Vagina (tissue), 2 donors: ENCODE measurements at regions not wholly inside any gene's neighbourhood (a gene's known extent, or its start where the extent isn't known, plus 50 kb on each side); places are given as distances from the start of the nearest gene placed in this dataset.

Experiments used
- POLR2A ChIP-seq, 2 donors: fragments of 450-650 bp; IDR thresholded peaks; one replicate each; pipeline ENCODE4 v1.6.1; 2017; ENCODE audit warnings: antibody characterized with exemption in 2 of 2, mild to moderate bottlenecking in 2 of 2, moderate library complexity in 2 of 2
- POLR2AphosphoS5 ChIP-seq, 2 donors: sonication (generic); formaldehyde crosslinking; IDR thresholded peaks; one replicate each; pipeline ENCODE4 v1.9.0; 2017; ENCODE audit warnings: antibody characterized with exemption in 2 of 2, mild to moderate bottlenecking in 2 of 2, low read depth in 1 of 2; ENCODE audit not compliant: insufficient read depth in 1 of 2
- TF ChIP-seq, protein P1 (sequence below), 3 experiments: fragments of 450-650 bp in 2 of 3; fragments of 200-600 bp in 1 of 3; sonication (generic) in 1 of 3; IDR thresholded peaks; one replicate each; pipeline ENCODE4 v1.5.1; 2017 to 2019; ENCODE audit warnings: antibody characterized with exemption in 3 of 3, mild to moderate bottlenecking in 2 of 3, moderate library complexity in 2 of 3

DNA sequence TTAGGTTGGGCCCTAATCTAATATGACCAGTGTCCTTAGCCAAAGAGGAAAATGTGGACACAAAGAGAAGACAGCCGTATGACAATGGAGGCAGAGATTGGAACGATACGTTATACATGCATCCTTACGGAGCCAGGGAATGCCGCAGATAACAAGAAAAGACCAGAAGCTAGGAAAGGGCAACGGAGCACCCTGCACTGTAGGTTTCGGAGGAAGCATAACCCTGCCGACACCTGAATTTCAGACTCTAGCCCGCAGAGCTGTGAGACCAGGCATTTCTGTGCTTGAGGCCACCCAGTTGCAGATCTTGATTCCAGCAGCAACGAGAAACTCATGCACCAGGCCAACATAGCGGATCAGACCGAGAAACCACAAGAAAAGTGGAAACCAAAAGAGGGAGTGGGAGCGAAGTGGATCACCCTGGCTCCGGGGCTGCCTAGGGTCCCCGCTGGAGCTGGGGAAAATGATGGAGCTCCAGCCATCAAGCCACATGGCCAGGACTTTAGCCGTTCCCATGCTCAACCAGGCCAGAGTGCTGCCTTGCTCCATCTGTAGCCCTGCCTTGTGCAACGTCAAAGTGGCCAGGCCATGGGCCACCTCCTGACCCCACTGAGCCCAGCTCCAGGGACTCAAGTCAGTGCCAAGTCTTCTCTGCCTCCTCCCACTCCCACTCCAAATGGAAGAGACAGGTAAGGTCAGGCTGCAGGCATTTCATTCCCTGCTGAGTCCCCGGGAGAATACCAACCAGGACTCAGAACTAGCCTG lies 51.7 kb upstream of the RPL38 start:
- TF ChIP-seq, protein P1, sequence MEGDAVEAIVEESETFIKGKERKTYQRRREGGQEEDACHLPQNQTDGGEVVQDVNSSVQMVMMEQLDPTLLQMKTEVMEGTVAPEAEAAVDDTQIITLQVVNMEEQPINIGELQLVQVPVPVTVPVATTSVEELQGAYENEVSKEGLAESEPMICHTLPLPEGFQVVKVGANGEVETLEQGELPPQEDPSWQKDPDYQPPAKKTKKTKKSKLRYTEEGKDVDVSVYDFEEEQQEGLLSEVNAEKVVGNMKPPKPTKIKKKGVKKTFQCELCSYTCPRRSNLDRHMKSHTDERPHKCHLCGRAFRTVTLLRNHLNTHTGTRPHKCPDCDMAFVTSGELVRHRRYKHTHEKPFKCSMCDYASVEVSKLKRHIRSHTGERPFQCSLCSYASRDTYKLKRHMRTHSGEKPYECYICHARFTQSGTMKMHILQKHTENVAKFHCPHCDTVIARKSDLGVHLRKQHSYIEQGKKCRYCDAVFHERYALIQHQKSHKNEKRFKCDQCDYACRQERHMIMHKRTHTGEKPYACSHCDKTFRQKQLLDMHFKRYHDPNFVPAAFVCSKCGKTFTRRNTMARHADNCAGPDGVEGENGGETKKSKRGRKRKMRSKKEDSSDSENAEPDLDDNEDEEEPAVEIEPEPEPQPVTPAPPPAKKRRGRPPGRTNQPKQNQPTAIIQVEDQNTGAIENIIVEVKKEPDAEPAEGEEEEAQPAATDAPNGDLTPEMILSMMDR (IDR thresholded peaks at IDR 0.05) = no peak
- TF ChIP-seq POLR2A (IDR thresholded peaks at IDR 0.05) (no peak), POLR2AphosphoS5 (IDR thresholded peaks at IDR 0.05; ENCODE audit: insufficient read depth in 1 of 2, low read depth in 1 of 2) (no peak)
